Stimulated activated CD8-positive, alpha-beta memory T cell treated with anti-CD3 and anti-CD28 coated beads, Interleukin-4, amount 100 ng/mL, for 4 hours (primary cell): ENCODE measurements at regions not wholly inside any gene's neighbourhood (a gene's known extent, or its start where the extent isn't known, plus 50 kb on each side); places are given as distances from the start of the nearest gene placed in this dataset.

ENCODE experiments used
- DNase-seq, 2 donors: peaks; one replicate each; pipeline ENCODE4 v3.0.0-alpha.2; 2020; ENCODE audit warnings: low read depth in 2 of 2, low spot score in 1 of 2

- DNase-seq = no peak
These were observed 805.6 kb upstream of the FANCL start for GRCh38 chr2:59046401-59047372.

GRCh38 chr2:59044736-59045135 is 803.6 kb upstream of the FANCL start:
- no peak for DNase-seq

- no peak for DNase-seq
These were observed 800.0 kb upstream of the FANCL start for GRCh38 chr2:59041139-59041538.

GRCh38 chr2:59034837-59035236 is 793.7 kb upstream of the FANCL start:
- no peak for DNase-seq

GRCh38 chr2:59034106-59034505 is 793.0 kb upstream of the FANCL start:
- no peak for DNase-seq

- DNase-seq = no peak
These were observed 792.5 kb upstream of the FANCL start for GRCh38 chr2:59033661-59034060.

GRCh38 chr2:59032499-59032898 is 791.4 kb upstream of the FANCL start:
- DNase-seq = no peak

- no peak for DNase-seq
These were observed 787.9 kb upstream of the FANCL start for GRCh38 chr2:59029058-59029457.

- DNase-seq = no peak
These were observed 786.2 kb upstream of the FANCL start for GRCh38 chr2:59027320-59027719.

GRCh38 chr2:59025157-59025757 is 784.1 kb upstream of the FANCL start:
- DNase-seq = no peak

GRCh38 chr2:59021786-59022185 is 780.7 kb upstream of the FANCL start:
- DNase-seq = no peak

- DNase-seq = no peak
These were observed 778.5 kb upstream of the FANCL start for GRCh38 chr2:59019566-59020159.

GRCh38 chr2:59018737-59019136 is 777.6 kb upstream of the FANCL start:
- no peak for DNase-seq

- DNase-seq = no peak
These were observed 773.9 kb upstream of the FANCL start for GRCh38 chr2:59015027-59015426.

- DNase-seq = no peak
These were observed 771.8 kb upstream of the FANCL start for GRCh38 chr2:59012971-59013370.

GRCh38 chr2:59012234-59012633 is 771.1 kb upstream of the FANCL start:
- DNase-seq = no peak

- no peak for DNase-seq
These were observed 767.8 kb upstream of the FANCL start for GRCh38 chr2:59008950-59009349.

GRCh38 chr2:59005836-59006615 is 764.9 kb upstream of the FANCL start:
- no peak for DNase-seq

GRCh38 chr2:59004621-59005020 is 763.5 kb upstream of the FANCL start:
- DNase-seq = no peak

GRCh38 chr2:59000796-59001195 is 759.7 kb upstream of the FANCL start:
- DNase-seq = no peak

GRCh38 chr2:58992062-58992706 is 751.1 kb upstream of the FANCL start:
- DNase-seq = no peak
